GM18502 (cell line): ENCODE measurements at regions not wholly inside any gene's neighbourhood (a gene's known extent, or its start where the extent isn't known, plus 50 kb on each side); places are given as distances from the start of the nearest gene placed in this dataset.
"Not testable (repeated sequence)": the region's sequence is repeated elsewhere in the genome, so short reads cannot be mapped to it uniquely, and the experiment has no call there.

Source experiments
- ATAC-seq: cut with Tn5 transposase; IDR thresholded peaks from one replicate; pipeline ENCODE4 v1.9.1; 2021; ENCODE audit warnings: mild to moderate bottlenecking; ENCODE audit not compliant: unreplicated experiment, poor library complexity

GRCh38 chr10:28983799-28984198 is 305.1 kb upstream of the LYZL1 start:
- no peak for ATAC-seq

GRCh38 chr10:28984431-28984830 is 304.4 kb upstream of the LYZL1 start:
- no peak for ATAC-seq

DNA sequence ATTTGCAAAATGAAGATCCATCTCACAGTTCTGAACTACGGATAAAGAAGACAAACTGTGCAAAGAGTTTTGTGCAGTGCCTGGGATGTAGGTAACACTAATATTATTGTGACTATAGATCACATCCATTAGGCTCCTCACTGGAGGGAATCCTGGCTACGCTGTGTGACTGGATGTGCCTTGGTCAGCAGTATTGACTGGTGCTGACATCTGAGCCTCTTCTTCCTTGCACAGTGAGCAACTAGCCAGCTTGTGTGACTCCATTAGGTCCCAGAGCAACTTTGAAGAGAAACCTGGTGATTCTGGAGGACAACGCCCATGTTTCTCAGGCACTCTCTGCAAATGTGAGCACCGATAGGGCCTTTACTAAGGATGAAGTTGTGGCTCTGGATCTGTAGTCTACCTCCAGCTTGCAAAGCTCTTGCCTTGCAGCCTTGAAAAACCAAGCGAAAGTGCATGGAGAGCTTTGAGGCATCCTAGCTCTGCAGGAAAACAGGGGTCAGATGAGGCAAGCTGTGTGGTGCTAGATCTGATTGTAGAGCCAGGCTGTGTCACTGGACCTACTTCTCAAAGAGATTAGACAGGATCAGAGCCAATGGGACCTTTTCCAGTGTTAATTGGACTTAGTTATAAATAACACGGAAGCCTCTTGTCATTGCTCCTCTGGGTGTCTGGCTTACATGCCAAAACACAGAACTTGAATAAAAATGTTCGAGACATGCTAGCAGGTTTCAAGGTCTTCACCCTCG is 303.6 kb upstream of the LYZL1 start:
- ATAC-seq: no peak

DNA sequence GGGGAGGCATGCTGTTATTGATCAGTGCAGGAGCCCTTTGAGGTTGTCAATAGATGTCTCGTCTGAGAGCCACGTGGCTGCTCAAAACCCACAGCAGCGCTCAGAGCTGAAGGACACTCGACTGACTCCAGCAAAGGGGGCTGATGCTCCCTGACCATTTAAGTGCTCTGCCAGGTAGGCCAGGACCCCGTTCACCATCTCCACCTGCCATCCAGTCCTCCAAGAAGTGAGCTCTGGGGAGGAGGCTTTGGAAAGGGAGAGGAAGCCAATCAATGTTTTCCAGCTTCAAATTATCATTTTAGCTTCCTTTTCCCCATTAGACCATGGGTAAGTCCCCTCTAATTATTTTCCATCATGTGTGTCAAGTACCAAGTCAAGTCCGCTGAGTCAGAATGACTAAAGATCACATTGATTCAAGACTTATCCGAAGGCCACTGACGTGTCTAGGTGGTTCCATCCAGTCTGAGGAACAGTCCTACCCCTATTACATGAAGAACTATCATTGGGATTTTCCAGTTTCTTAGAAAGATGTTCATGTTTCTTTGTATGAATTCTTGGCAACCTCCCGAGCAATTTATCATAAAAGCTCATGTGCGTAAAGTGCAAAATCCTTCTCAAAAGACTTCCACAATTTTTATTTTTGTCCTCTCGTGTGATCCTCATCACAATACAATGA is 302.6 kb upstream of the LYZL1 start:
- no peak for ATAC-seq

GRCh38 chr10:28986856-28987255 is 302.0 kb upstream of the LYZL1 start:
- no peak for ATAC-seq

DNA sequence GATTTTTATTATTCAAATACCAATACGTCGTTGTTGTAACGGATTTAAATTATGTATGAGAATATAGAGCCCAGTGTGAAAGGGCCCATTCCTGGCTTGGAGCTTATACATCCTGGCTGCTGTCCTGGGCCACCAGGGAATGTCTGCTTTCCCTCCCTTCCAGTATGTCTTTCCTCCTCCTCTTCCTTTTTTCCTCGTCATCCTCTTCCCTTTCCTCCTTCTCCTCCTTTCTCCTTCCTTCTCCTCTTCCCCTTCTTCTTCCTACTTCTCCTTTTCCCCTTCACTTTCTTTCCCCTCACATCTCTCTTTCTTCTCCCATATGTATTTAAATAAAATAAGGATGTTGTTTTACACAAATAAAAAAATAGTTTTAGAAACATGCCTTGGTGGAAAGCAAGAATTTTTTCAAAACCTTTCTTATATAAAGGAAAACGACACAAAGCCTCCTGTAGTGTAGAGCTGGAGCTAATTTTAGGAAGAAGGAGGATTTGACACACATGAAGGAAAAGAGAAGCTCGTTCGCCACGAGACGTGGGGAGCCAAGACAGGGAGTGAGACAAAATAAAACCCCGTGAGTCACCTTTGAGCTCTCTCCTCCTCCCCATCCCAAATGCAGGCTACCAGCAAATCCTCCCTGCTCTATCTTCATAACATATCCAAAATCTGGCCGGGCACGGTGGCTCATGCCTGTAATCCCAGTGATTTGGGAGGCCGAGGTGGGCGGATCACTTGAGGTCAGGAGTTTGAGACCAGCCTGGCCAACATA is 301.1 kb upstream of the LYZL1 start:
- no peak for ATAC-seq

DNA sequence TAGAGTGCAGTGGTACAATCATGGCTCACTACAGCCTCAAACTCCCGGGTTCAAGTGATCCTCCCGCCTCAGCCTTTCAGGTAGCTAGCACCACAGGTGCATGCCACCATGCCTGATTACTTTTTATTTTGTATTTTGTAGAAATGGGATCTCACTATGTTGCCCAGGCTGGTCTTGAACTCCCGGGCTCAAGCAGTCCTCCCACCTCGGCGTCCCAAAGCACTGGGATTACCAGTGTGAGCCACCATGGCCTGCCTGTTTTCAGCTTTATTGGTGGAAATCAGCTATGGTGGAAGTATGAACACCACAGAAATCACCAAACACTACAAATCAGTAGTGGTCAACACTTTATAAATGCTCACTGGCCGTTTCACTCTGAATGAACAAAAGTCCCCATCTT is 299.9 kb upstream of the LYZL1 start:
- no peak for ATAC-seq

GRCh38 chr10:28991333-28992270 is 297.3 kb upstream of the LYZL1 start:
- no peak for ATAC-seq

DNA sequence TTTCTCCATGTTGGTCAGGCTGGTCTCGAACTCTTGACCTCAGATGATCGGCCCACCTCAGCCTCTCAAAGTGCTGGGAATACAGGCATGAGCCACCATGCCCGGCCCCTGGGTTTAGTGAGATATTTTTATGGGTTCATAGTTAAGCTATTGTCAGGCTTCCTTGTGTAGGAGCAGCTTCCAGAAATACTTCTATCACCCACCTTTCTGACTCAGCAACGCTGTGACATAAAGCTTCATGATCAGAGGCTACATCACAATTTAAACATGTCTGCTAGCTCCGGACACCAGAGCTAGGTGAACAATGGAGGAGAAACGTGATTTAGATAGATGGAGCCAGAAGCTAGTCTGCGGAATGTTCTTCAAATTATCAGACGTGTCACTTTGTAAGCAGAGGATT is 295.8 kb upstream of the LYZL1 start:
- no peak for ATAC-seq

GRCh38 chr10:28993861-28994260 is 295.0 kb upstream of the LYZL1 start:
- no peak for ATAC-seq

DNA sequence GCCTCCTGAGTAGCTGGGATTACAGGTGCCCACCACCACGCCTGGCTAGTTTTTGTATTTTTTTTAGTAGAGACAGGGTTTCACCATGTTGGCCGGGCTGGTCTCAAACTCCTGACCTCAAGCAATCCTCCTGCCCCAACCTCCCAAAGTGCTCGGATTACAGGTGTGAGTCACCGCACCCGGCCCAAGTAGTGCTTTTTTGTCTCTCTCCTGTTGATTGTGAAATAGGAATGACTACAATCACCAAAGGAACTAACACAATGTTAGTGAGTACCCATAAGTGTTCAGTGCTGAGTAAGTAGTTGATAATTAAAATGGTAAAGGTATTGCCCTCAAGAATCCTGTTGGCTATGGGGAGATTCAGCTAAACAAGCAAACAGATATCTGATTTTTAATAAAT is 294.1 kb upstream of the LYZL1 start:
- ATAC-seq: not testable (repeated sequence)

- no peak for ATAC-seq
Measured at GRCh38 chr10:28995497-28995896, 293.4 kb upstream of the LYZL1 start.

DNA sequence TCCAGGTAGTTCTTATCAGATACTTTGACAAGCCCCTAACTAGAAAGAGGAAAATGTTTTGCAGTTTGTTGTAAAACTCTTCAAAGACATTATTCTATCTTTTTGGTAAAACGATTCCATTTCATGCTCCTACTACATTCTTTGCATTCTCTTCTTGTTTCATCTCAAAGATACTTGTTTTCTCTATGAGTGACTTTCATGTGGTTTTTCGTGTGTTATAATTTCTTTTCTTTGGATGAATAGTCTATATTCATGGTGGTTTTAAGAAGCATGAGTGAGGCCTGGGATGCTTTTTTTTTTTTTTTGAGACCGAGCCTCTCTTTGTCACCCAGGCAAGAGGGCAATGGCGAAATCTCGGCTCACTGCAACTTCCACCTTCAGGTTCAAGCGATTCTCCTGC is 292.5 kb upstream of the LYZL1 start:
- no peak for ATAC-seq

DNA sequence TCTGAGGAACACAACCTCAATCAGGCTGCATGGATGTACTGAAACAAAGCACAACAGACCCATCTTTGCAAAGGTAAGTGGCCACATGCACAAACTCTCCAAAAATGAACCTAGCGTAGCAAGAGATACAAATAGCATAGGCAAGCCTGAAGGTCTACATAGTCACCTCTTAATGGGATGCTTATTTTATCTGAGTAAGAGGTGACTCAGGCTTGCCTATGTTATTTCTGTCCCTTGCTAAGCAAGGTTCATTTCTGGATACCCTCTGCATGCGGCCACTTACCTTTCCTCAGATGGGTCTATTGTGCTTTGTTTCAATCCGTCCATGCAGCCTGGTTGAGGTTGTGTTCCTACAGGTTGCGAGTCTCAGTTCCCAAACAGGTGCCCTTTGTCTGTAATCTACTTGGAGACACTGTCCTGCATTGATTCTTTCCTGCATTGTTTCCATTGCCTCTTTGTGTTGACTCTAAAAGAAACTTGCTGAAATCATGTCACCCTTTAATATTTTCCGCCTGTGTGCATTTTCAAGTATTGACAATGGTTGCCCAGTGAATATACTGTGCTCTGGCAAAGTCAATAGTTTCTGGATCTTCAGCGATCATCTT is 291.8 kb upstream of the LYZL1 start:
- no peak for ATAC-seq

DNA sequence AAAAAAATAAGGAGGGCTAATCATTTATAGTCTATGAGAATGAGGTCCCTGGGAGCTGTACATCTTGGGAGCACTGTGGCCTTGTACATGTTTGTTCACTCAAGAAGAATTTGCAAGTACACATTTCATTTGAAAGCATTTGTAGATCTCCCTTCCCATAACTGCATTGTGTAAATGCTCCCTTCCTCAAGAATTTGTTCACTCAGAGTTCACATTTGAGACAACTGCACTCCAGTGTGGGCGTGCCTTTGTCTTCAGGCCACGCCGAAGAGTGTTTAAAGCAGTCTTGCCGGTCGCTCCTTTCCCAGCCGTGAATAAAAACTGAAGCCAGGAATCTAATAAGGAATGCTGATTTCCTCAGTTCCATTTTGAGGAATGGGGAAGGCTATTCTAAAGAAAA is 291.1 kb upstream of the LYZL1 start:
- no peak for ATAC-seq

DNA sequence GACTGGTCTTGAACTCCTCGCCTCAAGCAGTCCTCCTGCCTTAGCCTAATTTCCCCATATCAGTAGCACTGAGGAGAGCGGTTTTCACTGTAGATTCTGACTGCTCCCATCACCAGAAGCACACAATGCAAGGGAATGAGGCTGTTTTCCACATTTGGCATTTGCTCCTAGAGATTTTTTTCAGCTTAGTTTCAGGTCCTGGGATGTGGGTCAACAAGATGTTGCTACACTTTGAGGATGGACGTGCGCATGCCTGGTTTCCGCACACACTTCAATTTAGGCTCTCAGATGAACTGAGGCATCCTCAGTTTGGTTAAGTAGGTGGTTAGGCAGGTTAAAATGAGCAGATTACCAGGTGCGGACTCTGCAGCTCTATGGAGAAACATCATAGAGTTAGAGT is 287.1 kb upstream of the LYZL1 start:
- no peak for ATAC-seq

DNA sequence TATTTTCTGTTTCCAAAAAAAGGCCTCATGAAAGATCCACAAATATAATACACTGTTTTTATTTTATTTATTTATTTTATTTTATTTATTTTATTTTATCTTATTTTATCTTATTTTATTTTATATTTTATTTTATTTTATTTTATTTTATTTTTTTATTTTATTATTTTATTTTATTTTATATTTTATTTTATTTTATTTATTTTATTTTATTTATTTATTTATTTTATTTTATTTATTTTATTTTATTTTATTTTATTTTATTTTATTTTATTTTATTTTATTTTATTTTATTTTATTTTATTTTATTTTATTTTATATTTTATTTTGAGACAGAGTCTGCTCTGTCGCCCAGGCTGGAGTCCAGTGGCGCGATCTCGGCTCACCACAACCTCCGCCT is 285.9 kb upstream of the LYZL1 start:
- ATAC-seq: not testable (repeated sequence)

GRCh38 chr10:29005988-29006387 is 282.9 kb upstream of the LYZL1 start:
- no peak for ATAC-seq

- ATAC-seq: no peak
Measured at GRCh38 chr10:29007370-29007747, 281.5 kb upstream of the LYZL1 start.
